HG03460 (cell line): ENCODE measurements at regions not wholly inside any gene's neighbourhood (a gene's known extent, or its start where the extent isn't known, plus 50 kb on each side); places are given as distances from the start of the nearest gene placed in this dataset.

Experiments
- ATAC-seq: cut with Tn5 transposase; IDR thresholded peaks from one replicate; pipeline ENCODE4 v1.9.1; 2021; ENCODE audit not compliant: unreplicated experiment

DNA sequence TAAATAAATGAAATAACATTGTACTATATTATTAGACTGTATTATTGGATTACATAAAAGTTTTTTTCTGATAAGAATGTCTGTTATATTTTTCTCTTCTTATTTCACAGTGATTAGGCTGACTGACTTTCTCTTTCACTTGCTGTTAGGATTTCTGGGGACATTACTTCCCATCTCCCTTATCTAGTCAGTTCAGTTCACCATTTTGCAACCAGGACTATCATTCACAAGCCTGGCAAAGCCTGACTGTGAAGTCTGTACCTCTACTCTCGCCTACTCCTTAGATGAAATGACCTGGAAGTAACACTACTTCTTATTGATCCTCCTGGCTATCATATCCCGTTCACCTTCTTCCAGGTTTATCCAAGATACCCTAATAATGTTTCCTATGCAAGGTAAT, 676.6 kb downstream of the USP25 start:
- ATAC-seq: no peak

DNA sequence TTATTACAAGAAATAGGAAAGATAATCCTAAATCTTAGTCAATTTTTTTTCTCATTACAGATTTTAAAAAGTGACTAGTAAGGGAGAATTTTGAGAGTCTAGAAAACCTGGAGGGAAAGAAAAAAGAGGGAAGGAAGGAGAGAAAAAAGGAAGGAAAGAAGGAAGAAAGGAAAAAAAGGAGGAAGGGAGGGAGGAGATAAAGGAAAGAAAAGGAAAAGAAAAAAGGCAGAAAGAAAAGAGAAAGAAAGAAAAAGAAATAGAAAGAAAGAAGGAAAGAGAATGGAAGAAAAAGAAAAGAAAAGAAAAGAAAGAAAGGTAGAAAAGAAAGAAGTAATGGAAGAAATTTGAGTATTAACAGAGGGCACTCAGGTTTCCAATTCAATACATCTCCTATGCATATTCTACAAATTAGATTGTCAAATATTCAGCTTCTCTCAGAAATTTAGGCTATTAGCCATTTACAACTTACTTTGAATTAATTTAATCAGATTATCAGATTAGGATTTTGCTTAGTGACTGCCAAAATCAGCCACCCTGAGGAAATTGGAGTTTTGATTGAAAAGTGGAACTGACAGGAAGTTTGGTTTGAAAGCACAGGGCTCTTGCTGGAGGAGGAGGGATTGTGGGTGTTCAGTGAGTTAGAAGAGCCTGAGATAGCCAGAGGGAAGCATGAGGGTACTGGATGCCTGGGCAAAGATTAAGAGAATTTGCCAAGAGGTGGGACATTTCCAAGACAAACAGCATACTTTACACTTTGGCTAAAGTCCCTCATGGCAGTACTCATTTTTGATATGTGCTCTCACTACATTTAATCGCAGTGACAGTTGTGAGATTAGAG, 677.8 kb downstream of the USP25 start:
- no peak for ATAC-seq

DNA sequence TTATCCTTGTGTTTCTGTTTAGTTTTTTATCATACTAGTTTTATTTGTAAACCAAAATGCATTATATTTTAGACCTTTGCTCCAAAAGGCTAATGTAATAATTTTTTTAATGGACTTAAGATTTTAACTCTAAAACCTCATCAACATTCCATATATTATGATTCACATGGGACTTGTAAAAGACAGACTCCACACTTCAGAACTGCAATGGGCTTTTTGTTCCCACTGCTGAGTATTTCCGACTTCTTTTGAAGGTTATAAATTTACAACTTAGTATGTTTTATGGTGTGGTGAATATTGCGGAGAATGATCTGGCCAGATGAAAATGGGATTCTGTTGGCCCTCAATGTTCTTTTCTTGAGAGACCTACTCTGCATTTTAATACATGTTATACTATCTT, 678.5 kb downstream of the USP25 start:
- no peak for ATAC-seq

DNA sequence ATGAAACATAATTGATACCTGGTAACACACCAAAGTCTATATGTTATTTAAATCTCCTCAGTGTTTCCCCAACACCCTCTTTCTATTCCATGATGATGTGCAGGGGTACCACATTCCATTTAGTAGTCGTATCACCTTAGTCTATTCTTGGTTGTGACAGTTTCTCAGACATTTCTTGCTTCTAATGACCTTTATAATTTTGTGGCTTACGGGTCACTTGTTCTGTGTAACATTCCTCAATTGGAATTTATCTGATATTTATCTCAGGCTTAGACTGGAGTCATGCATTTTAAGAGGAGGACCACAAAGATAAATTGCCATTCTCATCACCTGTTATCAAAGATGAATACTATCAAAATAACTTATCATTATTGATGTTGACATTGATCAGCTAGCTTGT, 679.6 kb downstream of the USP25 start:
- no peak for ATAC-seq

DNA sequence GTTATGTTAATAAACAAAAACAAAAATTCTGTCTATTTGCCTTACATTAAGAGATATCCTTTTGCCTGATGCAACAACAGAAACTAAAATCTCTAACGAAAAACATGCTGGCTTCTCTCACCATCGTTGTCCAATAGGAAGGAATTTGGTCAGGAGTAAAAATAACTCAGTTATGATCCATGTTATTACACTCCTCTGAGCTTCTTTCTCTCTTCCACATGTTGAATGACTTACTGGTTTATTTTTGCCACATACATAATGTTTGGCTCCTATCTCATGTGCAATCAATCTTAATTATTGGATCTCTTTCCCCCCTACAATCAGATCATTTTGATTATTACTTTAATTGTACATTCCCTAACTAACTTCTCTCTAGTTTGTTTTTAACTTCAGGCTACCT, 688.4 kb downstream of the USP25 start:
- no peak for ATAC-seq

DNA sequence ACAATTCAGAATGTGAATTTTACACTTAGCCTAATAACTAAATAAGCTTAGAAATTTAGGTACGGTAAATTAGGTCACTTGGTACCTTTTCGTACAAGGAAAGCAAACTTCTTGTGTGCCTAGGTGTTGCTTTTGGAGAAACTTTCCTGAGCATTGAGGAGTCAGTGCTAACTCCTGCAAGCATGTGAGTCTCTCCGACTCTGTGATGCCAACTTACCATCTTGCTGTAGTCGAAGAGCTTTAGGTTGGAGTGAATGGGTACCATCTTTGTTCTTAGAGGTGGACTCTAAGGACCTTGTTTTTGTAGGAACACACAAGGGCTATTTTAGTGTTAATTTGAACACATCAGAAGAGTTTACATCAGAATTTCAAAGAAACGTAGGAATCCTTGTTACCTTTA, 688.9 kb downstream of the USP25 start:
- ATAC-seq: no peak

DNA sequence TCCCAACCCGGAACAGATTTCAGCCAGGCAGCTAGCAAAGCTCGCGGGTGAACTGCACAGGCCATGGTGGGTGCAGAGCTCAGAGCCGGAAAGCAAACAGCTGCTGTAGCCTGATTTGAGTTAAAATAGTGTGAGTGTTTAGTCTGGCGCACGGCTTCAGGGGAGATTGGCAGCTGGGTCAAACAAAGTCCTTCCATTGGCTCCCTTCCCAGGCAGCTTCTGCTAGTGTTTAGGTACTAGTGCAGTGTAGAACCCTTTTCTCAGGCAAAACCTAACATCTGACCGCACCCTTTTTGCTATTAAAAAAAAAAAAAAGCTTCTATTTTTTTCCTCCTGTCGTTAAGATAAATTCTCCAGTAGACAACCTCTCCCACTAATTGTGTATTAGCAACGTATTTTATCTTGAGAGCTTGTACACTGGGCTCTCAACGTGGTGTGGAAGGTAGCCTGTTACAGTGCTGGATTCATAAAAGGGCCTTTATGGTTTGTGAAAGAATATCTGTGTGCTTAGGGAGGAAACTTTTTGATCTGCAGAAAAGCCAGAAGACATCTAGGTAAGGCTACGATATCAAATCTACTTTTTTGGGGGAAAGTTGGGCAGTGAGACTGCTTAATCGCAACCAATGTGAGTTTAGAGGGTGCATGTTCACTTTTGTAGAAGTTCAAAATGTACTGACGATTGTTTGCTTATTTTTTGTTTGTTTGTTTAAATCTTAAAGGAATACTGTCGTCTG, 689.6 kb downstream of the USP25 start:
- ATAC-seq: no peak

DNA sequence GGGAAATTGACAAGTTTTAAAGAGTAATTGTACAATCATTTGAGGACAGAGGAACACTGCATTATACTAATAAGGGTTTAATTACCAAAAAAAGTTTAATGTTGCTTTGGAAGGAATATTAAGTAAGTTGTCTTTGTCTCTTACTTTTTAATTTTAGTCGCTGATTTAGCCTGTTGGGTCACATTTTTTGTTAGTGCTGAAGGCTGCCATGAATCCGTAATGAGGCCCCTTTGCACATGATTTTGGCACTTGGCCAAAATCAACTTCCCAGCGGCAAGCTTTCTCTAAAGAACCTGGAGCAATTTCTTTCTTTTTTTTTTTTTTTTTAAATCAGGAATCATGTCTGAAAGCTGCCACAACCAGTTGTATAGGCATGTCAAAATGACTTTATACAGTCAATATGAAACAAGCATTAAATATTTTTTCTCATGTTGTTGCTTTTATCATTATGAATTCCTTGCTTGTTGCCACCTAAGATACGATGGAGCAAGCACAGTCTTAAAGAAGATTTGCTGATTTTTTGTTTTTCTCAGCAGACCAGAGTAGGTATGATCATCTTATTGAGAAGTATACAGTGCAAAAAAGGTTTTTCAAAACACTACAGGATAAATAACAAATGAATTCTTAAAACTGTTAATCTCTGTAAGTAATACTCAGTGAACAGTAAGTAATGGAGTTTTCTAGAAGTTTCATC, 690.4 kb downstream of the USP25 start:
- no peak for ATAC-seq

DNA sequence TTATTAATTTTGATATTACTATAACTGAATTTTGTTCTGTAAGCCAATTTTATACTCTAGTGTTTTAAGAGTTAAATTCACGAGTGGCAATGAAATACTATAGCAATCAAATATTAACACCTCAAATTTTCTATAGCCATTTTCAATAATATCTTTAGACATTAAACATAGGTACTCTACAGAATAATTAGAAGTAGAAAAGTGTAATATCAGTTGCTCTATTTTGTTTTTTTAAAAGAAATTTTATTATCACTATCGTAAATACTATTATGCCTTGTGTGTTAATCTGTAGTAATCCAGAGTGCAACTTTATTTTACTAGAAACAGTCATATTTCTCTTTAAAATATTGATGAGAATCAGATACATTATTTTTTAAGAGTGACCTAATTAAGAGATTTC, 691.2 kb downstream of the USP25 start:
- ATAC-seq: no peak

DNA sequence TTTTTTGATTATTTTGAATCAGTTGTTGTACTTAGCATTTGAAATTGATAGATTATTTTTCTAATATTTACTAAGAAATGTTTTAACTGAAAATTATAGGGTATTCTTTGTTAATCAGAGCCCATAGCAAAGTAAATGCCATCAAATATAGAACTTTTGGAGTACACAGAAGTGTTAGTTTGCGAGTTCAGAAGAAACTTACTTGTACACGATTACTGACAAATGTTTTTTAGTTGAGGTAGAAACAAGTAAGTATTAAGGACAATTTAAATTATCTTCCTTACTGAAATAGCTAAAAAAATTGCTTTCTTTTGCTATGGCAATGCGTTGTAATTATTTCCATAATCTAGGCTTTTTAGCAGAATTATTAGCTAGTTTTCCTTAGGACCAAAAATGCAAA, 692.2 kb downstream of the USP25 start:
- ATAC-seq: no peak

DNA sequence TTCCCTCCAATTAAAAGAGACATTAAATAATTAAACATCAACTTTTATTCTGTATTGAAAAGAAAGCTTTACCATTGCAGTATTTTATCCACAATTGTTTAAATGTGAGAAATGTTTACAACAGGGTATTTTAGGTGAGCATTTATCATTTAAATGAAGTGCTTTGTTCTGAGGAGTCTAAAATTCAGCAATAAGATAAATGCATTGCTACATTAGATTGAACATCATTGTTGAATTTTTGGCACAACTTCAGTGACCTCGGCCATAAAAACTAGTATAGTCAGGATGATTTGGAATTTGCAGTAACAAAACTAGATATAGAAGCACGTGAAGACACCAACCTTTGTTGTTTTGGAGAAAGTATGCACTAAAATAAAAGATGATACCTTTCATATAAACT, 692.9 kb downstream of the USP25 start:
- ATAC-seq: no peak

DNA sequence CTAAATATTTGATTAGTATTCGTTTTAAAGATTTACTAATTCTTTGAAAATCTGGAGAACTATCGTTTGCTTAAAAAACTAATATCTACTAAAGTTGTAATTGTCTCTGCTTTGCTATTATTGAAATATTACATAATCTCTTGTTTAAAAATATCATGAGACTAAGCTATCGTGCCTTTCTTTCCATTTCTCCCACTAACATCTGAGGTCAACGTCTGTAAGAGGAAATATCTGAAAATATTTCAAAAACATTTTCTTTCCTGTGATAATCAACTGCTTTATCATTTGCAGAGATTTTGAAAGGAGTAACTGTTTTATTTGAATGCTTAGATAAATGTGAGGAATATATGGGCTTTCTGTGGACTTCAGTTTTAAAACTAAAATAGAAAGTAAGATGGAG, 694.1 kb downstream of the USP25 start:
- no peak for ATAC-seq

DNA sequence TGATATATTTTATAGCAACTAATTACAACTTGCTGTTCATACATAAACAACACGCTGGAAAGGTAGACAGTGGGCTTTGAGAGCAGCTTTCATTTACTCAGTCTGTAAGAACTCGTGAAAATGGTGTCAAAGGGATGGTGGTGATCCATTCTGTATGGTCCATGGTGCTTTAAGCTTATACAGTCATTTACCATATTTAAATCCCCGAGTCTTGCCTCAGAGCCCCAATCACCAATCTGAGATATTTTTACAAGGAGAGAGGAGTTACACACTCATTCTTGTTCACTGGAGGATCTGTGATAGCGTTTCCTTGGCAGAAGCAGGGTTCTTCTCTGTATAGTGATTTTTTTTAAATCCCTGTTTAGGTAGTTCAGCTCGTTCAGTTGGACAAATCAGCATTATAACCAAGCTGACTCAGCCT, 694.6 kb downstream of the USP25 start:
- no peak for ATAC-seq

DNA sequence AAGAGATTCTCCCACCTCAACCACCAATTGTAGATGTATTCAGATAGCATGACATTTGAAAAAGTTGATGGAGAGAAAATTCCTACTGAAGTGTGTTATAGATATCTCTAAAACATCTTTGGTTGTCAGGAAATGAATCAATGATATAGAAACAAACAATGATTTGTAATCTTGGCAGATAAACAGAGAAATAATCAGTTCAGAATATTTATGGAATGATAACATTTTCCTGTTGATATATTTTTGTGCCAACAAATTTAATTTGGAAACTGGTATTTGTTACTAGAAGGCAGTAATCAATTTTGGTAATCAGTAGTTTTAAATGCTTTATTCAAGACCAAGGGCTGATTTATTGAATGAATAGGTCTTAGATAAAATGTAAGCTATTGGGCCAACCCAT, 695.6 kb downstream of the USP25 start:
- ATAC-seq: no peak

DNA sequence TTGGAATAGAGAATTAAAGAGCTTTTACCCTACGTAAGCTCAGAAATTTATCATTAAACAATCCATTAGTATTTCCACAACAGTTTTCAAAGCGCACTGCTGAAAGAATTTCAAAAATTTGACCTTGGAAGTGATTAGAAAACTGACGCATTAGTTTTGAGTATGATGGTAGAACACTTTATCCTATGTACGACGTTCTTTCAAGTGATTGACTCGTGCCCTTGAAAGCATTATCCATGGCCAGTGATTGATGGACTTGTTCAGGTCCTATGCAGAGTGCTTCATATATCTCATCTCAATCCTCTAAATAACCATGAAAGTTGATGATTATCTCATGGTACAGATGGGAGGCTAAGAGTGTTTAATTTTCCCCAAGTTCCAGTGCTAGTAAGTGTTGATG, 697.2 kb downstream of the USP25 start:
- no peak for ATAC-seq

DNA sequence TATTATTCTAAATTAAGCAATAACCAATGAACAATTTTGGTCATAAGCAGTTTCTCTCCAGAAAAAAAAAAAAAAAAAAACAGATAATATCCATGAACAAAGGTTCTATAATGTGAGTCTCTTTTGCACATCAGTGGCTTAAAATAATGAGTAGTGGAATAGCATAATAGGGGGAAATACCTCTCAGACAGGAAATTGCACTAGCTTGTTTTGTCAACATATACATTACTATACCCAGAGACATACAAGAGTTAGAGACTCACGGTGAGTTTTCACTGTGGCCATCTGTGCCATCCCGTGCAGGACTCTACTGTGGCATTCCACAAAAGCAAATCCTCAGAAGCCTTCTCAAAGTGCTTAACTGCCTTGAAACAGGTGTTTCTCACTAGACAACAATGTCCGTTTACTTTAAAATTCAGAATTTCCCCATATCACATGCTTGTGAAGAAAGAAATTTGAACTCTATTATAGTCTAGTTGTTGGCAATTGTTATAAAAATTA, 697.9 kb downstream of the USP25 start:
- ATAC-seq: no peak

DNA sequence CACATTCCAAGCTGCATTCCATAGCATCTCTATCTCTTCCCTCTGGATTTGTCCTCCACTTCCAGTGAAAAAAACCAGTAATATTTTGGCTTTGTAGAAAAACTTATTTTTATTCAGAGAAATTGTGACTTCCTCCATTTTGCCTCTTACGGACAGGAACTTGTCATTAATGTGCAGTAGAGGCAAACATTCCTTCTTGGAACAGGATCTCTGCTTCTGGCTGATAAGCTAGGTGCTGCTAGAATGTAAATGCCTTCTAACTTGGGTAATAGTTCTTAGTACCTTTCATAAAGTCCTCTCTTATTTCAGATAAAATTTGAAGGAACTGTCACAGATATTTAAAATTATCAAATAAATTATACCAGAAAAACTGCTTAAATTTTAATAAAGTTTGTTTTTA, 707.8 kb downstream of the USP25 start:
- no peak for ATAC-seq

DNA sequence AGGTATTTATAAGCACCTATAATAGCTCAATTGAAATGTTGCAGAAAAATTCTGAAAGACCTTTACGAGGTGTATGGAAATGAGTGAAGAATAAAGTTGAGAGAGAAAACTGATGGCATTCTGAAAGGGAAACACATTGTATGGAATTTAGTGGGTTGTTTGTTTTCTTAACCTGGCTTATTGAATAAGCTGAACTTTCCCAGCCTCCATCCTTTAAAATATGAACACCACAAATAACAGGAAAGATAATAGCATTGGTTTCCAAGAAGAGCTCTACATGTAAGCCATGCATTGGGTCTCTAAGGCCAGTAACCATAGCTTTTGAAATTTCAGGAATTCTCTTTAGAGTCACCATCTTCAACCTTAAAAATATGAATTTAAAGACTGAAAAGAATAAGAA, 709.0 kb downstream of the USP25 start:
- ATAC-seq: no peak

DNA sequence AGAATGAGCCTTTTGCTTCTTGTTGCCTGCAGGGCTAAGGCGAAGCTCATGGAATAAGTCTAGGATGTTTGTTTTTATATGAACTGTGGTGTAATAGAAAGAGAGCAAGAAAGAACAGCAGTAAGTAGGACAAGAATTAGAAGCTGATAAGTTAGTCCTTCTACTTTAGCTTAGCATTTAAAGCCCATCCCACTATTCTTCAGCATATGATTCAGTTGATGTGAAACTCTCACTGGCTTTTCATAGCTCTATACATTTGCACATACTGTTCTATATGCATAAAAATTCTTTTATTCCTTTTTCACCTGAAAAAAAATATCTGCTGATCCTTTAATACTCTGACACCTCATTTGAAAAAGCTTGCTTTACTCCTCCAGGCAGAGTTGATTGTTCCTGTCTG, 712.0 kb downstream of the USP25 start:
- no peak for ATAC-seq

DNA sequence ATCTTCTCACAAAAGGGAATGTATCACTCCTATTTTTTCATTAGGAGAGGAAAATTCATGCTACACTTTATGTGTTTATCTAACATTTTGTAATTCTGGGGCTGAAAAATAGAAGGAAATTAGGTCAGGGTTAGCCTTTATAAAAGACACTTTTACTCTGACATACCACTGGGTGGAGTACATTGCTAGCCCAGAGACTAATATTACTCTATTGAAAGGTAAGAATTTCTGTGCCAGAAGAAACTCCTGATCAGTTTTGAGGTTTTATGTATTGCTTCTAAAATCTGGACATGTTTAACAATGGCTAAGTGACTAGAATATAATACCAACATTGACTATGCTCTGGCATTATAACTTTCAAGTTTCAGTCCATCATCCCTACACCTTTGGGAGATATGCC, 724.6 kb downstream of the USP25 start:
- no peak for ATAC-seq

DNA sequence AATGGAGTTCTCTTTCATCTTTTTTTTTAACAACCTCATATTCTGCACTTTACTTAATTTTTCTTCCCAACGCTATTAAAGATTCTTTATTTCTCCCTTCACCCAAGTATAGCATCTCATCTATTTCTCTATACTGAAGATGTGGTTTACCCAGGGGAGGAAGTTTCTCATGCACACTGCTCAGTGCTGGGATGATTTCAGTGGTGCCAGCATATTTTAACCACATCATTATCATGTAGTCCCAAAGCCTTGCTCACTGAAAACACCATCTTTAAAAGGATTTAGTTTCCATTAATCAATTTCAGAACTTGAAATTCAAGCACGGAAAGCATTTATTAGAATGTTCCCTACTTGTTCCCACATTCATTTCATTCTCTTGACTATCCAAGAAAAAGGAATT, 725.7 kb downstream of the USP25 start:
- no peak for ATAC-seq

DNA sequence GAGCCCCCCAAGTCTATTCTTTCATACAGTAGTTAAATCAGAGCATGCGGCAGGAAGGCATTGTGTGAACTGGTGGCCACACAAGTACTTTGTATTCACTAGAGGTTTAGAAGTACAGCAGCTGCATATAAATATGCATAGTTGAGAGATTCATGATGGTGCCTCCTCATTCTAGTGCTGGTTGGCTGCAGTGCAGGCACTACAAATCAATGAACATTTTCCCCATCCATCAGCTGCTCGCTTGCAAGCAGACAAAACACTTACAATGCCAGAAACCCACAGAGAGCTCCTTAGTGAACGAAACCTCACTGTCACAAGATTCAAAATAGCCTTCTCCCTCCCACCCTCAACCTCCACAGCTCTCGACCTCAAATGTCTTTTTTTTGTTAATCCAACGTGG, 726.2 kb downstream of the USP25 start:
- ATAC-seq: no peak
